BJ (cell line): ENCODE measurements at regions not wholly inside any gene's neighbourhood (a gene's known extent, or its start where the extent isn't known, plus 50 kb on each side); places are given as distances from the start of the nearest gene placed in this dataset.

ENCODE experiments used
- CTCF ChIA-PET: fragments of 350-600 bp; formaldehyde crosslinking; extraction: SDS; loops from one replicate; lab custom pipeline; 2021; ENCODE audit warnings: antibody characterized with exemption, inconsistent platforms; lab: Yijun Ruan, JAX
- POLR2A ChIA-PET: fragments of 300-600 bp; sonication (Branson Sonifier 250); formaldehyde crosslinking; extraction: SDS; loops from one replicate; lab custom pipeline; 2021; ENCODE audit warnings: antibody characterized with exemption; lab: Charles Lee
- DNase-seq: peaks from one replicate; pipeline ENCODE4 v3.0.0-alpha.2; 2011; ENCODE audit warnings: low read depth
- H3K27me3 ChIP-seq: 2 replicates; pipeline ENCODE4 v1.6.0; 2011; ENCODE audit warnings: low read length; ENCODE audit not compliant: control insufficient read depth, insufficient read depth
- H3K36me3 ChIP-seq: 2 replicates; pipeline ENCODE4 v1.5.1; 2011; ENCODE audit warnings: low read length; ENCODE audit not compliant: control insufficient read depth, insufficient read depth
- H3K4me3 ChIP-seq: 2 replicates; pipeline ENCODE4 v1.5.1; 2011; ENCODE audit warnings: low read depth, mild to moderate bottlenecking, control low read depth, low read length
- TF ChIP-seq, protein P1 (sequence below): IDR thresholded peaks from 2 replicates; pipeline ENCODE4 v1.5.1; 2011; ENCODE audit warnings: low read depth, mild to moderate bottlenecking, control low read depth, inconsistent platforms, low read length, moderate library complexity; ENCODE audit not compliant: insufficient read depth

DNA sequence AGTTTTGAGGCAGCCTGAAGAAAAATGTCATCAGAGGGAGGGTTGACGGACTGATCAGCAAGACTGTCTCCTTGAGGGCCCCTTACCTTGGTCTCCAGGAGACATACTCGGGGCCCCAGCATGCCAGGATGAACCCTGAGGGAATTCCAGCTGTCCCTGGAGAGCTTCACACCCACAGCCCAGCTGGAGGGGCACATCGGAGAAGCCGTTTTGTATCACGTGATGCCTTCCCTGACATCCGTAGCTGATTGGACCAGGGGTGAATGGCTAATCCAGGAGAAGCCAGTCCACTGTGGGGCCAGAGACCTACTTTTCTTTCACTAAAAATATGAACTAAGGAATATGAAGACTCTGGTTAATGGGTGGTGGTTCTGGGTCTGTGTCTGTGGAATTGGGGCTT, 86.0 kb upstream of the TP53I11 start:
- ChIA-PET POLR2A (no interaction called here), CTCF (interaction anchor here (1.6 kb wide), 1 partner anchor 66 kb away, joined by 4 read pairs; no protein-coding TSS in a partner anchor)
- H3K4me3 ChIP-seq: no peak overlapping the region
- no peaks in the 10 kb centered on the region for H3K36me3 ChIP-seq
- TF ChIP-seq, protein P1, sequence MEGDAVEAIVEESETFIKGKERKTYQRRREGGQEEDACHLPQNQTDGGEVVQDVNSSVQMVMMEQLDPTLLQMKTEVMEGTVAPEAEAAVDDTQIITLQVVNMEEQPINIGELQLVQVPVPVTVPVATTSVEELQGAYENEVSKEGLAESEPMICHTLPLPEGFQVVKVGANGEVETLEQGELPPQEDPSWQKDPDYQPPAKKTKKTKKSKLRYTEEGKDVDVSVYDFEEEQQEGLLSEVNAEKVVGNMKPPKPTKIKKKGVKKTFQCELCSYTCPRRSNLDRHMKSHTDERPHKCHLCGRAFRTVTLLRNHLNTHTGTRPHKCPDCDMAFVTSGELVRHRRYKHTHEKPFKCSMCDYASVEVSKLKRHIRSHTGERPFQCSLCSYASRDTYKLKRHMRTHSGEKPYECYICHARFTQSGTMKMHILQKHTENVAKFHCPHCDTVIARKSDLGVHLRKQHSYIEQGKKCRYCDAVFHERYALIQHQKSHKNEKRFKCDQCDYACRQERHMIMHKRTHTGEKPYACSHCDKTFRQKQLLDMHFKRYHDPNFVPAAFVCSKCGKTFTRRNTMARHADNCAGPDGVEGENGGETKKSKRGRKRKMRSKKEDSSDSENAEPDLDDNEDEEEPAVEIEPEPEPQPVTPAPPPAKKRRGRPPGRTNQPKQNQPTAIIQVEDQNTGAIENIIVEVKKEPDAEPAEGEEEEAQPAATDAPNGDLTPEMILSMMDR: no peak
- H3K27me3 ChIP-seq: no peaks in the 10 kb centered on the region; the same call in none of the 2 replicates
- DNase-seq: no peak

DNA sequence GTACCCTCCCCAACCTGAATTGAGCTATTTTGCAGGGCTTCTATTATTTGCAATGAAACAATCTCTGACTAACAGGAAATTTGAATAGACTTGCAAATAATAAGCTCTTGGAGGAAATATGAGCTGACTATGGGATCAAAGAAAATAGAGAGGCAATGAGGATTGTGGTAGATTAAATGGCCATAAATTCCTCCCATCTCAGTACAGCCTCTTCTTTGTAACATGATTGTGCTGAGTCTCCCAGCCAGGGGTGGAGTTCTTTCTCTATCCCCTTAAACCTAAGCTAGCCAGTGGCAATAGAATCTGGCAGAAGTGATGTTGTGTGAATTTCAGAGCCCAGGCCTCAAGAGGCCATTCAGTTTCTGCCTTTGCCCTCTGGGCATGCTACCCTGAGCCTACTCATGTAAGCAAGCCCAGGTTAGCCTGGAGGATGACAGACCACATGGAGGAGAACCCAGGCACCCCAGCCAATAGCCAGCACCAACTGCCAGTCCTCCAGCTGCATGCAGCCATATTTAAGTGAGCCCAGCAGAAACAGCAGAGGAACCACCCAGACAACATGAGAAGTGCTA, 86.8 kb upstream of the TP53I11 start:
- Histone ChIP-seq H3K36me3 (no peaks in the 10 kb centered on the region), H3K27me3 (no peaks in the 10 kb centered on the region; the same call in none of the 2 replicates), H3K4me3 (no peak overlapping the region)
- ChIA-PET POLR2A (no interaction called here), CTCF (interaction anchor here (1.4 to 1.6 kb wide), 3 partner anchors 65 to 101 kb away, joined by 3 to 4 read pairs (median 4); no protein-coding TSS in a partner anchor)
- no peak for DNase-seq
- TF ChIP-seq, protein P1: no peak

DNA sequence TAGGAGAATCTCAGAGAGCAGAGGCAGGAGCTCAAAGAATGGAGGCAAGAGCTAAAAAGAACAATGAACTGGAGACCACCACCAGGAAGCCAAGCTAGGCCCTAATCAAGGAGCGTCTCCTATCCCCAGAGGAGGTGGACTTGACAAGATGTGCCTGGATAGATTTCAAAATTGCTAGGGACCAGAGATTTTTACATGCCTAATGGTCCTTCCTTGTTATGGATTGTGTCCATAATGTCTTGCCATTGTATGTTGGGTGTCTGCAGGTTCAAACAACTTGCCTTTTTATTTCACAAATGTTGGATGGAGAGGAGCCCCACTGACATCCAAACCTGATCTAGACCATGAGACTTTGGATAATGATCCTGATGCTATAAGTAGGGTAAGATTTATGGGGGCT, 88.2 kb upstream of the TP53I11 start:
- ChIA-PET POLR2A (no interaction called here), CTCF (interaction anchor here (1.4 kb wide), 1 partner anchor 103 kb away, joined by 4 read pairs; no protein-coding TSS in a partner anchor)
- DNase-seq: no peak
- Histone ChIP-seq H3K4me3 (no peak overlapping the region), H3K36me3 (no peaks in the 10 kb centered on the region), H3K27me3 (no peaks in the 10 kb centered on the region; the same call in none of the 2 replicates)
- TF ChIP-seq, protein P1: no peak

DNA sequence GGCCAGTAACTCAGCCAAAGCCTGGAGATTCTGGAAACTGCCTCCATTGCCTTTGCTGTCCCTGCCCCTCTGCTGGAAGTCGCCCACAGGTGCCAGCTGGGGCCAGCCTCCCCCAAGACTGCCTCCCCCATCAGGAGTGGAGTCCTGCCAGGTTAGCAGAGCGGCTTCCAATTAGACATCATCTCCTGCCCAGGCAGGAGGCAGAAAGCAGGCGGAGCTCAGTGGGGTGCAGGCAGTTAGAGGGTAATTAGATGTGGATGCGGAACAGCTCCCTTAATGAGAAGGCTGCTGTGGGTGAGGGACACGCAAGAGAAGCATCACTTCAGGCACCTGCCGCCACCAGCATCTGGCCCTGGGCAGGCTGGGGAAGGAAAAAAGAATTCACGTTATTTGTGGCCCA, 90.9 kb upstream of the TP53I11 start:
- no peaks in the 10 kb centered on the region; the same call in 1 of the 2 replicates for H3K27me3 ChIP-seq
- H3K36me3 ChIP-seq: no peaks in the 10 kb centered on the region
- POLR2A ChIA-PET: no interaction called here
- no peak overlapping the region for H3K4me3 ChIP-seq
- TF ChIP-seq, protein P1: no peak
- no peak for DNase-seq
- CTCF ChIA-PET: interaction anchor here (0.7 to 1.6 kb wide), 2 partner anchors 18 to 62 kb away, joined by 3 read pairs; no protein-coding TSS in a partner anchor

DNA sequence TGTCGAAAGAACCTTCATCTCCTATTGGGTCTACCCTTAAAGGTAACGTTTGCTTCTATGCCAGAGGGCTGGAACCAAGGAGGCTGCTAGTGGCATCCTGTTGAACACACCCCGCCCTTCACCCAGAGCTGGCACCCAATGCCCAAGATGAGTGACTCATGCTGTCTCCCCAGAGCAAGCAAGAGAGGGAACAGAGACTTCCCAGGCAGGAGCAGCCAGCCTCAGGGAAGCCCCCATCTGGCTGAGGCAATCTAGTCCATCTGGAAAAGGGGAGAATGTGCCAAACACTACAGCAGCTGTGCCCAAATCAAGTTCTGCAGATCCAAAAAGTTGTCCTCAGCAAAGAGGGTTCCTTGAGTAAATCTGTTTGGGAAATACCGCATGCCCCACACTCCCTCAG, 91.9 kb upstream of the TP53I11 start:
- no peaks in the 10 kb centered on the region for H3K36me3 ChIP-seq
- POLR2A ChIA-PET: no interaction called here
- CTCF ChIA-PET: interaction anchor here (0.6 to 1.6 kb wide), 5 partner anchors 12 to 95 kb away, joined by 3 read pairs; no protein-coding TSS in a partner anchor

More for the DNA sequence above, 91.9 kb upstream of the TP53I11 start:
- Histone ChIP-seq H3K4me3 (no peak overlapping the region), H3K27me3 (no peaks in the 10 kb centered on the region; the same call in 1 of the 2 replicates)
- no peak for DNase-seq
- TF ChIP-seq, protein P1: no peak
